Muscle of leg (tissue), 3 donors: ENCODE measurements at regions not wholly inside any gene's neighbourhood (a gene's known extent, or its start where the extent isn't known, plus 50 kb on each side); places are given as distances from the start of the nearest gene placed in this dataset.

Source experiments
- DNase-seq: peaks from one replicate; pipeline ENCODE4 v3.0.0; 2013
- H3K27ac ChIP-seq: one replicate; pipeline ENCODE4 v1.5.1; 2013; ENCODE audit warnings: mild to moderate bottlenecking, low read length, control low read depth
- H3K27me3 ChIP-seq: one replicate; pipeline ENCODE4 v1.6.1; 2013; ENCODE audit warnings: low read length; ENCODE audit not compliant: control insufficient read depth, insufficient read depth
- H3K36me3 ChIP-seq: one replicate; pipeline ENCODE4 v1.6.1; 2013; ENCODE audit warnings: low read length; ENCODE audit not compliant: control insufficient read depth, insufficient read depth
- H3K4me1 ChIP-seq: one replicate; pipeline ENCODE4 v1.6.1; 2013; ENCODE audit warnings: low read length; ENCODE audit not compliant: control insufficient read depth, insufficient read depth
- H3K4me3 ChIP-seq: one replicate; pipeline ENCODE4 v1.5.1; 2013; ENCODE audit warnings: low read length, control low read depth
- H3K9me3 ChIP-seq: replicated peaks from 2 replicates; pipeline ENCODE4 v1.6.1; 2013; ENCODE audit warnings: low read depth, low read length; ENCODE audit not compliant: control insufficient read depth
- WGBS: methylation state at CpG from one replicate; pipeline ENCODE4 v1.1.5; 2013; ENCODE audit warnings: missing lambda C conversion rate; ENCODE audit not compliant: insufficient coverage; 5-methylcytosine and 5-hydroxymethylcytosine counted together

DNA sequence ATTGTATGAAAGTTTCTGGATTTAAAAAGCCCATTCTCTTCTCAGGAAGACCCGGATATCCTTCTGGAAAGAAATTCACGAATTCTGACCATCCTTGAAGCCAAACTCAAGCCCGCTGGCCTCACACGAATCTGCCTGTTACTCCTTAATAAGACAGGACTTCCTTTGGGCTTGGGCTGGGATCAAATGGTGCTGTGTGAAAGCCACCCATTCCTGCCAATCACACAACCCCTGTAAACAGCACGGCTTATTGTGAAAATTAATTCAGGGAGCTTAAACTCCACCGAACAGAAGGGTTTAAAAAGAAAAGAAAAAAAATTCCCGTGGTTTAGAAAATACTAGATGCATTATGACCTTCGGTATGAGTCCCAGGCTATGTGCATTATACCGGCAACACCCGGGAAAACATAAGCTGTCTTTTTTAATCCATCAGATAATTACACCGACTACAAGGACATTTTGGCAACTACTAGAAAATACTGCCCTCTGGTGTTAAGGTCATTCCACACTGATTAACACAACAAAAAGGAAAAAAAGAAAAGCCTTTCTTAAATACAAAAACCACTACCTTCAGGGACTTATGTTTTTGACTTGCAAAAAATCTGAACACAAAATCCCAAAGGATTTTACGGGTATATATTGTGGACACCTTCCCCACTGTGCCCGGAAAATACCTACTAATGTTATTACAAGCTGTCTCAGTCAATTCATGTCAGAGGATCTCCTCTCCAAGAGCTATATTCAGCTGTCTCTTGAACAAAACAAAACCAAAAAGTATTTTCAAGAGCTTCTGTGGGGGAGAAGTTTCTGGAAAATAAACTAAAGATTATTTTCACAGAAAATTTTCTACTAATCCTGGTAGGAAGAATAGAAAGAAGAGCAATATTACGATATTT, 76.0 kb upstream of the LSM14A start:
- Histone ChIP-seq H3K4me1 (no peaks in the 10 kb centered on the region), H3K27ac (no peak overlapping the region), H3K9me3 (no peaks in the 10 kb centered on the region), H3K4me3 (no peak overlapping the region), H3K27me3 (no peaks in the 10 kb centered on the region), H3K36me3 (no peaks in the 10 kb centered on the region)
- DNase-seq, result peak; percentile 46
- WGBS, result 23% methylated on average over 5 of the region's 14 CpGs

- no peaks in the 10 kb centered on the region for H3K36me3 ChIP-seq
- no peak overlapping the region for H3K4me3 ChIP-seq
- WGBS, result 80% methylated on average over 1 of the region's 5 CpGs
- H3K27ac ChIP-seq, result no peak overlapping the region
- H3K9me3 ChIP-seq, result no peaks in the 10 kb centered on the region
- no peaks in the 10 kb centered on the region for H3K4me1 ChIP-seq
- peaks cover 2% of the 10 kb centered on the region for H3K27me3 ChIP-seq
- DNase-seq, result no peak
Measured at GRCh38 chr19:34104096-34104495, 68.2 kb upstream of the LSM14A start.

DNA sequence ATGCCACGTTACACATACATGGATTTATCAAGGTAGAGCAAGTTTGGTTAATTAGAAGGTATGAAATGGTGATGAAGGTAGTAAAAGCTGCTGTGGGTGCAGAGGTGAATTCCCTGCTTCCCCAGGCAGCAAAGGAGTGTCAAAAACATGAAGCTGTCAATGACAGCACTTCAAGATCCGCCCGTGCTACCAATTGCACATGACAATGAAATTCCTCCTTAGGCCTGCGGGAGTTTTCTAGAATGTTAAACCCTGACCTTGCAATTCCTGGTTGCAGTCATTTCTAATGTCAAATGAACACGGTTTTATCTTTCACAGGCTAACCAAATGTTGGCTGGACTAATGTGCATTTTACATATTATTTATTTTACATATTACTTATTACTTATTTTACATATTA, 67.7 kb upstream of the LSM14A start:
- no peaks in the 10 kb centered on the region for H3K9me3 ChIP-seq
- H3K36me3 ChIP-seq, result no peaks in the 10 kb centered on the region
- H3K4me3 ChIP-seq, result no peak overlapping the region
- H3K27me3 ChIP-seq, result peaks cover 2% of the 10 kb centered on the region
- no peak overlapping the region for H3K27ac ChIP-seq
- no peaks in the 10 kb centered on the region for H3K4me1 ChIP-seq
- WGBS, result 56% methylated on average over 3 of the region's 5 CpGs
- no peak for DNase-seq

- no peak overlapping the region for H3K4me3 ChIP-seq
- DNase-seq, result no peak
- peaks cover 2% of the 10 kb centered on the region for H3K27me3 ChIP-seq
- H3K27ac ChIP-seq, result no peak overlapping the region
- no peaks in the 10 kb centered on the region for H3K9me3 ChIP-seq
- no peaks in the 10 kb centered on the region for H3K4me1 ChIP-seq
- WGBS, result 14% methylated on average over 1 of the region's 3 CpGs
- H3K36me3 ChIP-seq, result no peaks in the 10 kb centered on the region
Measured at GRCh38 chr19:34109596-34109995, 62.7 kb upstream of the LSM14A start.

GRCh38 chr19:34118879-34119748, 53.2 kb upstream of the LSM14A start:
- 0% methylated on average over 2 of the region's 8 CpGs for WGBS
- DNase-seq, result peak; percentile 11
- H3K27ac ChIP-seq, result no peak overlapping the region

DNA sequence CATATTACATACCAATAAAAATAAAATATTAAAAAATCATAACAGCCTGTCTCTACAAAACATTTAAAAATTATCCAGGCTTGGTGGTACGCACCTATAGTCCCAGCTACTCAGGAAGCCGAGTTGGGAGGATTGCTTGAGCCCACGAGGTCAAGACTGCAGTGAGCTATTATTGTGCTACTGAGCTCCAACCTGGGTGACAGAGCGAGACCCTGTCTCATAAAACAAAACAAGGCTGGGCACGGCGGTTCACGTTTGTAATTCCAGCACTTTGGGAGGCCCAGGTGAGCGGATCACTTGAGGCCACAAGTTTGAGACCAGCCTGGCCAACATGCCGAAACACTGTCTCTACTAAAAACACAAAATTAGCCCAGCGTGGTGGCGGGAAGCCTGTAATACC, 52.2 kb upstream of the LSM14A start:
- no peaks in the 10 kb centered on the region for H3K9me3 ChIP-seq
- no peaks in the 10 kb centered on the region for H3K27me3 ChIP-seq
- DNase-seq, result no peak
- no peak overlapping the region for H3K27ac ChIP-seq
- no peaks in the 10 kb centered on the region for H3K4me1 ChIP-seq
- H3K36me3 ChIP-seq, result no peaks in the 10 kb centered on the region
- WGBS, result 74% methylated on average over 9 of the region's 11 CpGs
- H3K4me3 ChIP-seq, result no peak overlapping the region

More at GRCh38 chr19:34118879-34119748, 53.2 kb upstream of the LSM14A start:
- Histone ChIP-seq H3K9me3 (no peaks in the 10 kb centered on the region), H3K27me3 (no peaks in the 10 kb centered on the region), H3K4me3 (no peak overlapping the region), H3K36me3 (no peaks in the 10 kb centered on the region), H3K4me1 (no peaks in the 10 kb centered on the region)

- 75% methylated on average over 3 of the region's 8 CpGs for WGBS
- DNase-seq, result no peak
Measured at GRCh38 chr19:34120846-34121639, 51.3 kb upstream of the LSM14A start.

More at GRCh38 chr19:34120846-34121639, 51.3 kb upstream of the LSM14A start:
- Histone ChIP-seq H3K9me3 (no peaks in the 10 kb centered on the region), H3K27ac (no peak overlapping the region), H3K4me1 (no peaks in the 10 kb centered on the region), H3K36me3 (no peaks in the 10 kb centered on the region), H3K27me3 (no peaks in the 10 kb centered on the region), H3K4me3 (no peak overlapping the region)
